Peyer's patch (tissue), 4 donors: ENCODE measurements at regions not wholly inside any gene's neighbourhood (a gene's known extent, or its start where the extent isn't known, plus 50 kb on each side); places are given as distances from the start of the nearest gene placed in this dataset.

Experiments
- DNase-seq, 3 donors: peaks; one replicate each; pipeline ENCODE4 v3.0.0-alpha.2; 2017 to 2019
- H3K27ac ChIP-seq, 4 donors: fragments of 200-600 bp; sonication (generic); one replicate each; pipeline ENCODE4 v1.5.1; 2016 to 2019
- H3K27me3 ChIP-seq, 2 donors: fragments of 200-600 bp; sonication (generic); one replicate each; pipeline ENCODE4 v1.5.1; 2019
- H3K36me3 ChIP-seq, 3 donors: fragments of 200-600 bp; sonication (generic); one replicate each; pipeline ENCODE4 v1.5.1; 2016 to 2019
- H3K4me1 ChIP-seq, 4 donors: fragments of 200-600 bp; sonication (generic); one replicate each; pipeline ENCODE4 v1.5.1; 2016 to 2019
- H3K4me3 ChIP-seq, 4 donors: fragments of 200-600 bp; sonication (generic); 1 replicate in 3 of 4; 2 replicates in 1 of 4; pipeline ENCODE4 v1.5.1; 2016 to 2019; ENCODE audit warnings: mild to moderate bottlenecking in 1 of 4
- H3K9me3 ChIP-seq, 4 donors: fragments of 200-600 bp; sonication (generic); one replicate each; pipeline ENCODE4 v1.5.1; 2016 to 2019; ENCODE audit warnings: mild to moderate bottlenecking in 1 of 4
- POLR2A ChIP-seq, 2 donors: fragments of 450-650 bp; IDR thresholded peaks; one replicate each; pipeline ENCODE4 v1.5.1; 2017; ENCODE audit warnings: antibody characterized with exemption in 2 of 2, mild to moderate bottlenecking in 2 of 2, moderate library complexity in 2 of 2
- TF ChIP-seq, protein P1 (sequence below), 6 experiments: fragments of 450-650 bp in 4 of 6; fragments of 200-600 bp in 2 of 6; sonication (generic) in 1 of 6; IDR thresholded peaks; one replicate each; pipeline ENCODE4 v1.5.1; 2017 to 2019; ENCODE audit warnings: antibody characterized with exemption in 6 of 6, mild to moderate bottlenecking in 3 of 6, moderate library complexity in 1 of 6

DNA sequence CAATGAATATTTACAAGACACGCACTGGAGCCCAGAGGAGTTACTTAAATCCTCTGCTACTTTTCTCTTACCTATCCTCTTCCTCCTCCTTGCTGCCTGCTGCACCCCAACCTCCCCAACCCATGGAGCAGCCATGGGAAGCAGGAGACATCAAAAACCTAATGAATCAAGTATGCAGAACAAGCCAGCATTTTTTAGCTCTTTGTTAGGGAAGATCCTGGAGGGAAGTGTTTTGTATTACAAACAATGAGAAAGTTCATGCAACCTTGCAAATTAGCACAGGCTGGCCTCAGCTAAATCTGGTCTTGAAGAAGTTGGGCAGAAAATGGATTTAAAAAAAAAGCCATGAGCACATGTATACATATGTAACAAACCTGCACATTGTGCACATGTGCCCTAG, 498.8 kb downstream of the KIF4B start:
- TF ChIP-seq, protein P1, sequence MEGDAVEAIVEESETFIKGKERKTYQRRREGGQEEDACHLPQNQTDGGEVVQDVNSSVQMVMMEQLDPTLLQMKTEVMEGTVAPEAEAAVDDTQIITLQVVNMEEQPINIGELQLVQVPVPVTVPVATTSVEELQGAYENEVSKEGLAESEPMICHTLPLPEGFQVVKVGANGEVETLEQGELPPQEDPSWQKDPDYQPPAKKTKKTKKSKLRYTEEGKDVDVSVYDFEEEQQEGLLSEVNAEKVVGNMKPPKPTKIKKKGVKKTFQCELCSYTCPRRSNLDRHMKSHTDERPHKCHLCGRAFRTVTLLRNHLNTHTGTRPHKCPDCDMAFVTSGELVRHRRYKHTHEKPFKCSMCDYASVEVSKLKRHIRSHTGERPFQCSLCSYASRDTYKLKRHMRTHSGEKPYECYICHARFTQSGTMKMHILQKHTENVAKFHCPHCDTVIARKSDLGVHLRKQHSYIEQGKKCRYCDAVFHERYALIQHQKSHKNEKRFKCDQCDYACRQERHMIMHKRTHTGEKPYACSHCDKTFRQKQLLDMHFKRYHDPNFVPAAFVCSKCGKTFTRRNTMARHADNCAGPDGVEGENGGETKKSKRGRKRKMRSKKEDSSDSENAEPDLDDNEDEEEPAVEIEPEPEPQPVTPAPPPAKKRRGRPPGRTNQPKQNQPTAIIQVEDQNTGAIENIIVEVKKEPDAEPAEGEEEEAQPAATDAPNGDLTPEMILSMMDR (IDR thresholded peaks at IDR 0.05), result no peak
- TF ChIP-seq POLR2A (IDR thresholded peaks at IDR 0.05), result no peak
- DNase-seq, result no peak
- Histone ChIP-seq H3K9me3 (no peaks in the 10 kb centered on the region), H3K36me3 (no peaks in the 10 kb centered on the region), H3K4me3 (no peak overlapping the region), H3K27ac (no peak overlapping the region), H3K27me3 (no peaks in the 10 kb centered on the region), H3K4me1 (no peaks in the 10 kb centered on the region)

DNA sequence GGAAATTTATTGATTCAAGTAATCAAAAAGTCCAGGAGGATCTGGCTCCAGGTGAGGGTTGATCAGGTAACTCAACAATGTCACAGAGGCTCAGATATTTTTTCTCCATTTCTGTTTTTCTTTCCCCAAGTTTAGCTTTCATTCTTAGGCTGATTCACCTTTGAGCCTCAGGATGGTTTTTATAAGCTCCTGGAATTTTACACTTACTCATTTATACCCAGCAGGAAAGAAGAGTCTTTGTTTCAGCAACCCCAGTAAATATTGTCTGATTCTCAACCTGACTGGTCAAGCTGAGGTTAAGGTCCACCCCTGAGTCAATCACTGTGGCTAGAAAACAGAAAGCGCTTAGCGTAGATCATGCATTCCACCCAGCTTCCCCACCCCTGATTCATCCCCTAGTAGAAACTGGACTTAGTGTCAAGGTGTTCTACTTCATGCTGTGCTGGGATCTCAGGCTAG, 500.6 kb downstream of the KIF4B start:
- TF ChIP-seq POLR2A (IDR thresholded peaks at IDR 0.05), result no peak
- Histone ChIP-seq H3K4me3 (no peak overlapping the region), H3K27me3 (no peaks in the 10 kb centered on the region), H3K4me1 (no peaks in the 10 kb centered on the region), H3K9me3 (no peaks in the 10 kb centered on the region), H3K36me3 (no peaks in the 10 kb centered on the region), H3K27ac (no peak overlapping the region)
- DNase-seq, result no peak

DNA sequence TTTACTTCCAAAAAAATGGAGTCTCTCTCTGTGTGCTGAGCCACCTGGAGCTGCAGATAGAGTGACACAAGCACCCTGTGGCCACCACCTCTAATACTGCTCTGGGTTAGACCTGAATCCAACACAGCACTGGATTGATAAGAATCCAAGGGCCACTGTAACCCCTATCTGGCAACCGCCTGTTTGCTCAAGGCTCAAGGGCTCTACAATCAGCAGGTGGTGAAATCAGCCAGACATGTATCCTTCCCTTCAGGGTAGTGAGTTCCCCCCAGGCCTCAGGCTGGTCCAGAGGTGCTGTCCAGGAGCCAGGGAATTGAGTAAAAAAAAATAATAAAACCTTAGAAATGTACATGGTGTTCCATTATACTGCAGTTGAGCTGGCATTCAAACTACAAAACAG, 509.0 kb downstream of the KIF4B start:
- Histone ChIP-seq H3K36me3 (no peaks in the 10 kb centered on the region), H3K27me3 (no peaks in the 10 kb centered on the region), H3K27ac (no peak overlapping the region), H3K9me3 (no peaks in the 10 kb centered on the region), H3K4me3 (no peak overlapping the region), H3K4me1 (no peaks in the 10 kb centered on the region)
- DNase-seq, result no peak
- TF ChIP-seq, protein P1 (IDR thresholded peaks at IDR 0.05), result no peak
- TF ChIP-seq POLR2A (IDR thresholded peaks at IDR 0.05), result no peak

- Histone ChIP-seq H3K36me3 (no peaks in the 10 kb centered on the region), H3K27ac (no peak overlapping the region), H3K9me3 (no peaks in the 10 kb centered on the region), H3K27me3 (no peaks in the 10 kb centered on the region), H3K4me3 (no peak overlapping the region), H3K4me1 (no peaks in the 10 kb centered on the region)
- TF ChIP-seq POLR2A (IDR thresholded peaks at IDR 0.05), result no peak
- TF ChIP-seq, protein P1 (IDR thresholded peaks at IDR 0.05), result no peak
- DNase-seq, result no peak
Observed at GRCh38 chr5:155529362-155529761, 515.8 kb downstream of the KIF4B start.

DNA sequence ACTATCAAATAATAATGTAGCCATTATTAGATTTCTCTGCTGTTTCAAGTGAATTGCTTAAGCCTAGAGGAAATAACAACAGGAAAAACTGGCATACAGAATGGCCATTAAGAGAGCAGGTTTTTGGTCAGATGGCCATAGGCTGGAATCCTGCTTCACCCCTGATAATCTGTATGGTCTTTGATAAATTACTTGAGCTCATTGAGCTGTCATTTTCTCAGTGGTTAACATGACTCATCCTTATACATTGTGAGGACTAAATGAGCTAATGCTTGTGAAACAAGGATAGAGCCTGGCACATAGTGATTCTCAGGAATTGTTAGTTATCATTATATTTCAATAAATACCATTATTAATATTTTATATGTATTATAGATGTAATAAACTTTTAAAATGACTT, 516.5 kb downstream of the KIF4B start:
- Histone ChIP-seq H3K4me3 (no peak overlapping the region), H3K27ac (no peak overlapping the region)
- no peak for TF ChIP-seq POLR2A (IDR thresholded peaks at IDR 0.05)
- TF ChIP-seq, protein P1 (IDR thresholded peaks at IDR 0.05), result no peak

DNA sequence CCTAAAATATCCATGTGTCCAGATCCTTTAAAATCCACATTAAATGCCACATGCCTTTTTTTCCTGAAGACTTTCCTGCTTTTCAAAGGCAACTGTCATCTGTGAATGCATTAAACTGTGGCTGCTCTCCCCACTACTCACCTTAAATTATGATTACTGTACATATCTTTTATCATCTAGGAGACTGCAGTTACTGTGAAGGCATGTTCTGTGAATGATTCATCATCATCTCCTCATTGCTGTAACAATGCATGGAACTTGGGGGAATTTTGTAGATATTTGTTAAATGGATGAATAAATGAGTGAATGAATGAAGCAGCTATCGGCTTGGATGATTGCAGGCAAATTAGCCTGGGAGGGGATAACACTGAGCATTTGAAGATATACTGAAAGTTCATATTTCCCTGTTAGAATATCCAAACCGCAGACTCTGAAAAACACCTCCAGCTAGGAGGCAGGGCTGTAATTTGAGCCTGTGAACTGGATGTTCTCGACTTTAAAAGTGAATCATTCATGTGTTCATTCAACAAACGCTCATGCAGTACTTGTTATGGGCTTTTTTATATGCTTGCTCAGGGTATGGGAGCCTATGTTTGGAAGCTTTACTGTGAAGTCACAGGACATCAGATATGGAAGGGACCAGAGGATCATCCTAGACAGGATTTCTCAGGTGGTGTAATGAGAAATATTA, 519.2 kb downstream of the KIF4B start:
- Histone ChIP-seq H3K4me3 (no peak overlapping the region), H3K36me3 (no peaks in the 10 kb centered on the region), H3K9me3 (no peaks in the 10 kb centered on the region), H3K4me1 (no peaks in the 10 kb centered on the region), H3K27me3 (no peaks in the 10 kb centered on the region), H3K27ac (no peak overlapping the region)
- TF ChIP-seq, protein P1 (IDR thresholded peaks at IDR 0.05), result no peak
- TF ChIP-seq POLR2A (IDR thresholded peaks at IDR 0.05), result no peak
- DNase-seq, result no peak

More for the DNA sequence above, 516.5 kb downstream of the KIF4B start:
- H3K27me3 ChIP-seq, result no peaks in the 10 kb centered on the region
- no peaks in the 10 kb centered on the region for H3K36me3 ChIP-seq
- H3K9me3 ChIP-seq, result no peaks in the 10 kb centered on the region
- DNase-seq, result no peak
- H3K4me1 ChIP-seq, result no peaks in the 10 kb centered on the region
